ENCODE measurements at regions not wholly inside any gene's neighbourhood (a gene's known extent, or its start where the extent isn't known, plus 50 kb on each side); places are given as distances from the start of the nearest gene placed in this dataset.

- intact Hi-C loops (cut with micrococcal nuclease; ENCODE audit: unreplicated experiment) = no loop called here
- no peak overlapping the region for H3K27ac ChIP-seq (ENCODE audit: control insufficient read depth, insufficient read depth)
- ChIA-PET POLR2A (no interaction called here), CTCF (interaction anchor here (1.7 kb wide), 1 partner anchor 30 kb away, joined by 3 read pairs; no protein-coding TSS in a partner anchor), RAD21 (ENCODE audit: unreplicated experiment) (no interaction called here), SMC1A (ENCODE audit: uncharacterized antibody, unreplicated experiment) (no interaction called here)
- no peaks in the 10 kb centered on the region for H3K9me3 ChIP-seq (replicated peaks; ENCODE audit: control insufficient read depth, insufficient read depth, low read length)
- in situ Hi-C loops (cut with MboI) = no loop called here
- no peak for FAIRE-seq
- no peaks in the 10 kb centered on the region for H4K20me1 ChIP-seq (ENCODE audit: control insufficient read depth, insufficient read depth)
- no peak overlapping the region for H3K4me3 ChIP-seq
- no peak overlapping the region for H3K4me2 ChIP-seq (ENCODE audit: control insufficient read depth, insufficient read depth)
- H3K9ac ChIP-seq (ENCODE audit: control insufficient read depth, insufficient read depth, low read length) = no peak overlapping the region
- 11% methylated on average over 13 of the region's 14 CpGs for WGBS (ENCODE audit: insufficient coverage, insufficient replicate concordance, low lambda C conversion rate, missing lambda C conversion rate)
- no peak for DNase-seq (ENCODE audit: low read depth, low spot score)
- no peak for ATAC-seq
- no peaks in the 10 kb centered on the region for H3K4me1 ChIP-seq (ENCODE audit: control insufficient read depth, insufficient read depth, low read length)
- H3K79me2 ChIP-seq (ENCODE audit: control insufficient read depth, insufficient read depth, low read length) = no peaks in the 10 kb centered on the region
- H2AFZ ChIP-seq (ENCODE audit: control insufficient read depth, low read depth, low read length) = no peak overlapping the region
- BruUV-seq (replicated peaks) = no TSS peak
- H3K36me3 ChIP-seq (ENCODE audit: control insufficient read depth in 2 of 2, insufficient read depth in 2 of 2, low read length in 1 of 2) = no peaks in the 10 kb centered on the region
- TF ChIP-seq, protein P1, sequence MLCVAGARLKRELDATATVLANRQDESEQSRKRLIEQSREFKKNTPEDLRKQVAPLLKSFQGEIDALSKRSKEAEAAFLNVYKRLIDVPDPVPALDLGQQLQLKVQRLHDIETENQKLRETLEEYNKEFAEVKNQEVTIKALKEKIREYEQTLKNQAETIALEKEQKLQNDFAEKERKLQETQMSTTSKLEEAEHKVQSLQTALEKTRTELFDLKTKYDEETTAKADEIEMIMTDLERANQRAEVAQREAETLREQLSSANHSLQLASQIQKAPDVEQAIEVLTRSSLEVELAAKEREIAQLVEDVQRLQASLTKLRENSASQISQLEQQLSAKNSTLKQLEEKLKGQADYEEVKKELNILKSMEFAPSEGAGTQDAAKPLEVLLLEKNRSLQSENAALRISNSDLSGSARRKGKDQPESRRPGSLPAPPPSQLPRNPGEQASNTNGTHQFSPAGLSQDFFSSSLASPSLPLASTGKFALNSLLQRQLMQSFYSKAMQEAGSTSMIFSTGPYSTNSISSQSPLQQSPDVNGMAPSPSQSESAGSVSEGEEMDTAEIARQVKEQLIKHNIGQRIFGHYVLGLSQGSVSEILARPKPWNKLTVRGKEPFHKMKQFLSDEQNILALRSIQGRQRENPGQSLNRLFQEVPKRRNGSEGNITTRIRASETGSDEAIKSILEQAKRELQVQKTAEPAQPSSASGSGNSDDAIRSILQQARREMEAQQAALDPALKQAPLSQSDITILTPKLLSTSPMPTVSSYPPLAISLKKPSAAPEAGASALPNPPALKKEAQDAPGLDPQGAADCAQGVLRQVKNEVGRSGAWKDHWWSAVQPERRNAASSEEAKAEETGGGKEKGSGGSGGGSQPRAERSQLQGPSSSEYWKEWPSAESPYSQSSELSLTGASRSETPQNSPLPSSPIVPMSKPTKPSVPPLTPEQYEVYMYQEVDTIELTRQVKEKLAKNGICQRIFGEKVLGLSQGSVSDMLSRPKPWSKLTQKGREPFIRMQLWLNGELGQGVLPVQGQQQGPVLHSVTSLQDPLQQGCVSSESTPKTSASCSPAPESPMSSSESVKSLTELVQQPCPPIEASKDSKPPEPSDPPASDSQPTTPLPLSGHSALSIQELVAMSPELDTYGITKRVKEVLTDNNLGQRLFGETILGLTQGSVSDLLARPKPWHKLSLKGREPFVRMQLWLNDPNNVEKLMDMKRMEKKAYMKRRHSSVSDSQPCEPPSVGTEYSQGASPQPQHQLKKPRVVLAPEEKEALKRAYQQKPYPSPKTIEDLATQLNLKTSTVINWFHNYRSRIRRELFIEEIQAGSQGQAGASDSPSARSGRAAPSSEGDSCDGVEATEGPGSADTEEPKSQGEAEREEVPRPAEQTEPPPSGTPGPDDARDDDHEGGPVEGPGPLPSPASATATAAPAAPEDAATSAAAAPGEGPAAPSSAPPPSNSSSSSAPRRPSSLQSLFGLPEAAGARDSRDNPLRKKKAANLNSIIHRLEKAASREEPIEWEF (IDR thresholded peaks at IDR 0.05; ENCODE audit: insufficient replicate concordance, low read depth, low read length) = no peak
- TF ChIP-seq E4F1 (IDR thresholded peaks at IDR 0.05; ENCODE audit: borderline replicate concordance, partially characterized antibody) (no peak), LARP7 (IDR thresholded peaks at IDR 0.05) (no peak), NFYB (IDR thresholded peaks at IDR 0.05; ENCODE audit: insufficient read depth, low read depth, low read length) (no peak), ELK1 (IDR thresholded peaks at IDR 0.05; ENCODE audit: low read depth, low read length) (no peak), ZNF24 (IDR thresholded peaks at IDR 0.05) (no peak), SMARCA5 (IDR thresholded peaks at IDR 0.05) (no peak), KAT2A (conservative IDR thresholded peaks at IDR 0.05; ENCODE audit: control insufficient read depth, low read depth, low read length) (no peak), MYC (IDR thresholded peaks at IDR 0.05; ENCODE audit: insufficient read depth, insufficient read length, insufficient replicate concordance, low read length, severe bottlenecking) (no peak)
- H3K27me3 ChIP-seq (replicated peaks in 1 of 2; ENCODE audit: control insufficient read depth in 2 of 2, insufficient read depth in 2 of 2, low read length in 1 of 2) = peaks cover 21 to 23% of the 10 kb centered on the region in 2 experiments
Observed at GRCh38 chr7:128165927-128166420, 75.1 kb upstream of the LEP start.
